Coronary artery (tissue), 2 donors: ENCODE measurements at regions not wholly inside any gene's neighbourhood (a gene's known extent, or its start where the extent isn't known, plus 50 kb on each side); places are given as distances from the start of the nearest gene placed in this dataset.

Experiments
- DNase-seq: peaks from one replicate; pipeline ENCODE4 v3.0.0-alpha.2; 2017; ENCODE audit warnings: low spot score
- H3K27ac ChIP-seq, 2 donors: fragments of 200-600 bp; sonication (generic); one replicate each; pipeline ENCODE4 v1.5.1; 2016 to 2019
- H3K4me3 ChIP-seq: fragments of 200-600 bp; sonication (generic); 2 replicates; pipeline ENCODE4 v1.5.1; 2016; ENCODE audit warnings: mild to moderate bottlenecking, moderate library complexity
- TF ChIP-seq, protein P1 (sequence below): fragments of 200-600 bp; sonication (generic); IDR thresholded peaks from one replicate; pipeline ENCODE4 v1.5.1; 2019; ENCODE audit warnings: antibody characterized with exemption

DNA sequence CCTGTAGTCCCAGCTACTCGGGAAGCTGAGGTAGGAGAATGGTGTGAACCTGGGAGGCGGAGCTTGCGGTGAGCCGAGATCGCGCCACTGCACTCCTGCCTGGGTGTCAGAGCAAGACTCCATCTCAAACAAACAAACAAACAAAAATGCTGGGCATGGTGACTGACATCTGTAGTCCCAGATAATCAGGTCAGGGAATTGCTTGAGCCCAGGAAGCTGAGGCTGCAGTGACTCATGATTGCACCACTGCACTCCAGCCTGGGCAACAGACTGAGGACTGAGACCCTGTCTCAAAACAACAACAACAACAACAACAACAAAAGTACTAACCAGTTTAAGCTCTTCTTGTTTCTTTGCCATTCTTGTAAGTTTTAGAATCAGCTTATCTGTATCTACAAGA is 383.0 kb upstream of the PMFBP1 start:
- Histone ChIP-seq H3K27ac (no peak overlapping the region), H3K4me3 (no peak overlapping the region)
- TF ChIP-seq, protein P1, sequence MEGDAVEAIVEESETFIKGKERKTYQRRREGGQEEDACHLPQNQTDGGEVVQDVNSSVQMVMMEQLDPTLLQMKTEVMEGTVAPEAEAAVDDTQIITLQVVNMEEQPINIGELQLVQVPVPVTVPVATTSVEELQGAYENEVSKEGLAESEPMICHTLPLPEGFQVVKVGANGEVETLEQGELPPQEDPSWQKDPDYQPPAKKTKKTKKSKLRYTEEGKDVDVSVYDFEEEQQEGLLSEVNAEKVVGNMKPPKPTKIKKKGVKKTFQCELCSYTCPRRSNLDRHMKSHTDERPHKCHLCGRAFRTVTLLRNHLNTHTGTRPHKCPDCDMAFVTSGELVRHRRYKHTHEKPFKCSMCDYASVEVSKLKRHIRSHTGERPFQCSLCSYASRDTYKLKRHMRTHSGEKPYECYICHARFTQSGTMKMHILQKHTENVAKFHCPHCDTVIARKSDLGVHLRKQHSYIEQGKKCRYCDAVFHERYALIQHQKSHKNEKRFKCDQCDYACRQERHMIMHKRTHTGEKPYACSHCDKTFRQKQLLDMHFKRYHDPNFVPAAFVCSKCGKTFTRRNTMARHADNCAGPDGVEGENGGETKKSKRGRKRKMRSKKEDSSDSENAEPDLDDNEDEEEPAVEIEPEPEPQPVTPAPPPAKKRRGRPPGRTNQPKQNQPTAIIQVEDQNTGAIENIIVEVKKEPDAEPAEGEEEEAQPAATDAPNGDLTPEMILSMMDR: no peak
- DNase-seq: no peak

DNA sequence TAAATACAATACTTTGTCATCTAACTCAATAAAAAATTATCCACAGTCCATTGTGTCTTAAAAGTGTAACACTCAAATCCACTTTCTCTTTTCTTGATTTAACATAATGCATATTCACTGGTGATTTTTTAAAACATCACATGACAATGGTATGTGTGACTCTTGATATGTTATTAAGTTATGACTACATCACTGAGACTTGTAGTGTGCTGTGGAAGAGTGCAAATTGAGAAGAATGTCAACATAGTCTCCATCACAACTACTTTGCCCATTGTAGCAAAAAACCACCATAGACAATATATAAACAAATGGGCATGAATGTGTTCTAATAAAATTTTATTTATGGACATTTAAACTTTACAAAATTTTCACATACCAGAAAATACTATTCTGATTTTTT is 380.7 kb upstream of the PMFBP1 start:
- H3K27ac ChIP-seq: no peak overlapping the region
- TF ChIP-seq, protein P1: no peak
- DNase-seq: no peak
- no peak overlapping the region for H3K4me3 ChIP-seq

DNA sequence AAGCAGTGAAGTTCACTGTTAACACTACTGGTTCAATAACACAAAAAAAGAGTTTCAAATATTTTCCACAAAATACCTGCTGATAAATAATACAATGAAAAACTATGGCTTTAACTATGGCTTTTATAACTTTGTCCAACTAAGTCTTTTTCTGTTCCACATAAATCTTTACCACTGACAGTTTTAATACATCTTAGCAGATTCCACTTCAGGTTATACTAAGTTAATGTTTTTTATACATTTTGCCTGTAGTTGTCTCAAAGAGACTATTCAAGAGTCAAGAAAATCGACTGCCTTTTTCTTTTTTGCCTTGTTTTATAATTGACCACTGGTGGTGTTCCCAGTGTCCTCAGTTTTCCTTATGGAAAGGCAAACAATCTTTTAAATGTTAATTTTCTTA is 379.7 kb upstream of the PMFBP1 start:
- TF ChIP-seq, protein P1: no peak
- no peak overlapping the region for H3K4me3 ChIP-seq
- no peak overlapping the region for H3K27ac ChIP-seq
- DNase-seq: no peak

DNA sequence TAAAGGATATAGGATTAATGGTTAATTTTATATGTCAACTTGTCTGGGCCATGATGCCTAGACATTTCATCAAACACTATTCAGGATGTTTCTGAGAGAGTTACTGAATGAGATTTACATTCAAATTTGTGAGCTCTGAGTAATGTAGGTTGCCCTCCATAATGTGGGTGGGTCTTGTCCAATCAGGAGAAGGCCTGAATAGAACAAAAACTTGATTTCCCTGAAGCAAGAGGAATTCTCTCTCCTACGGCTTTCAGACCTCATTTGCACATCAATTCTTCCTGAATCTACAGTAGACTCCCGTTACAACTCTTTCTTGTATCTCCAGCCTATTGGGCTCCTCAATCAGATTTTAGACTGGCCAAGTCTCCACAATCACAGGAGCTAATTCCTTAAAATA is 377.9 kb upstream of the PMFBP1 start:
- TF ChIP-seq, protein P1: no peak
- H3K27ac ChIP-seq: no peak overlapping the region
- no peak overlapping the region for H3K4me3 ChIP-seq
- no peak for DNase-seq

DNA sequence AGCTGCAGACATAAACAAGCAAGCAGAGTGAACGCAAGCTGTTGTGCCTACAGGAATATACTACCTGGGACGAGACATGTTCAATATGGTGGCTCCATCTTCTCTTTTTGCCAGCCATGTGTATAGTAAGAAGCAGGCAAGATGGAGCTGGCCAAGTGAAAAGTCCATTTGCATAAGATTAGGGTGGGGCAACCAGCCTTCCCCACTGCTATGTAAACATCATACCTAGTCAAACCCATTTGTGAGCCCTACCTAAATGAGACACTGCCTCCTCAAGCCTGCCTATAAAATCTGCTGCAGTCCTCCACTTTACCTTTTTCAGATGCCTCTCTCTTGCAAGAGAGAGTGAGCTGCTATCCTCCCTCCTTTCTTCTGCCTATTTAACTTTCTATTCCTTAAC is 370.1 kb upstream of the PMFBP1 start:
- H3K4me3 ChIP-seq: no peak overlapping the region
- no peak for DNase-seq
- TF ChIP-seq, protein P1: no peak
- no peak overlapping the region for H3K27ac ChIP-seq

DNA sequence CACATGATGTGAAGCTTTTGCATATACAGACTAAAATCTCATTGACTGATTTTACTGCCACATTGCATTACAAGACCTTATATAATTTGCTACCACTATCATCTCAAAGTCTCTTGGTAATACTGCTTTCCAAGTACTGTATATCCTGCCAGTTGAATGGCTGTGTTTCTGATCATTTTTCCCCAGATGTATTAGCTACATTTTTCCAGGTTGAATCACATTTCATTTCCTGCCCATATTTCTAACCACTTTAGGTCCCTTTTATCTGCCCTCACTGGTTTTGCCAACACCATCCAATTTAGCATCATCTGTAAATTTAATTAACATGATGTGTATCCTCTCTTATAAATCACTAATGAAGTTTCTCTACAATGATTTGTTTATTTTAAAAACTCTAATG is 365.7 kb upstream of the PMFBP1 start:
- Histone ChIP-seq H3K27ac (no peak overlapping the region), H3K4me3 (no peak overlapping the region)
- TF ChIP-seq, protein P1: no peak
- no peak for DNase-seq

DNA sequence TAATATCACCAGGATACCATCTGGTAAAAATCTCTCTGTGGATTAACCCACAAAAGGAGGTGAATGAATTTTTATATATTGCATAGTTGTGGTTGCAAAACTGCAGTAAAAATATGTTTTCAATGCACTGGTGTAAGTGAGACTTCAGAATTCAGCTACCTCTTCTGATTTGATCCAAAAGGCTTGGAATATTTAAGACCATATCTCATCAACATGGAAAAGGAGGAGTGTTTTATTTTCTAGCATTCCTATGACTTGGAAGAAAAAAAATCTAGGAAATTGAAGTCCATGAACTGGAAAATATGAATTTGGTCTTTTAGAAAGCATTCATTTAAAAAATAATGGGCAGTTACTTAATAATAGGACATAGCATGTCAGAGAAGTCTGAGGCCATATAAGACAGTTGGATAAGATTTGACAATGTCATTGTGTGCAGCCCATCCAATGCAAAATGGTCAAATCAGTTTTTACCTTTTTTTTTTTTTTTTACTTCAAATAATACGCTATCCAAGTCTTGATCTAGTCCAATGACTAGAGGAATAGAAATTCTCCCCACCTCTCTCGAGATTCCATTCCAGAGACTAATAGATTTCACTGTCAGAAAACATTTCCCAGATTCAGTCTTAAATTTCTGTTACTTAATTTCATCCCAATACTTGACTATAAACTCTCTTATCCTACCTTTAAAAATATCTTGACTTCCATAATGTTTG is 364.9 kb upstream of the PMFBP1 start:
- H3K27ac ChIP-seq: no peak overlapping the region
- no peak overlapping the region for H3K4me3 ChIP-seq
- no peak for DNase-seq
- TF ChIP-seq, protein P1: no peak
